HL-60 (cell line): ENCODE measurements at regions not wholly inside any gene's neighbourhood (a gene's known extent, or its start where the extent isn't known, plus 50 kb on each side); places are given as distances from the start of the nearest gene placed in this dataset.

ENCODE experiments used
- CTCF ChIP-seq: IDR thresholded peaks from one replicate; pipeline ENCODE4 v1.5.1; 2011; ENCODE audit warnings: low read length, control low read depth, inconsistent platforms; ENCODE audit not compliant: insufficient read depth
- SPI1 ChIP-seq: IDR thresholded peaks from 2 replicates; pipeline ENCODE4 v1.6.1; 2012; ENCODE audit warnings: low read depth, mild to moderate bottlenecking, borderline replicate concordance

- TF ChIP-seq SPI1 (no peak), CTCF (no peak)
These were observed 184.6 kb downstream of the ID4 start for GRCh38 chr6:20021795-20022194.
